ENCODE measurements at regions not wholly inside any gene's neighbourhood (a gene's known extent, or its start where the extent isn't known, plus 50 kb on each side); places are given as distances from the start of the nearest gene placed in this dataset.

DNA sequence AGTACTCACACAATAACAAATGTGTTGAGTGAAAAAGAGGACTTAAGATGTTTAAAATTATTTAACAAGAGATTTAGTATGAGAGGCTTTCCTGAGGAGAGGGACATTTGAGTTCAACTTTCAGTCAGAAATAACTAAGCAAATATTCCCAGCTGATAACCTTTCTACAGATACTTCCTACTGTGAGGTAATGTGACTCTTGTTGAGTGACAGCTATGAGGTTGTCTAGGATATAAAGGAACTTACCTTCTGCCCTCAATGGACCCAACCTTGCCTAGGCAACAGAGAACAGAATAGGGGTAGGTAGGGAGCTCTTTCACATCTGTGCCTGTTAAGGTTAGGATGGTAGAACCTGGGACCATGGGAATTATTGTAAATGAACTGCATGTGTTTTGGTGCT is 54.7 kb downstream of the GLUD2 start:
- no peak for DNase-seq (ENCODE audit: low read depth in 4 of 4, low spot score in 2 of 4)

DNA sequence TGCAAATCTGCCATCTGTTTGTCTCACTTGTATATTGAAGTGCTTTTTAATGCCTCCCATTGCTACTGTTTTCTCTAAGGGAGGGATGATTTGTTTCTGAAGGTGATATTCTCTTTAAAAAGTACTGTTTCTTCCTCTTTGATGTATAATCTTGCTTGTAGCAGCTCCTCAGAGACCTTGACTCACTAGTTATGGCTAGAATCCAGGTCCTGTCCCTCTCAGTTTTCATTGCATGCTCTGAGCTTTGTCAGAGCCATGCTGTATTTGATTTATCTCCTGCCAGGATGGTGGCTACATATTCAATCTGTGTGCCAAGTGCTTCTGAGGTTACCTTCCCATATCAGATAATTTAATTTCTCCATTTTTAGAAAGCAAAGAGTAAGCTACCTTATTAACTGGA is 56.0 kb downstream of the GLUD2 start:
- DNase-seq (ENCODE audit: low read depth in 4 of 4, low spot score in 2 of 4), result no peak

DNA sequence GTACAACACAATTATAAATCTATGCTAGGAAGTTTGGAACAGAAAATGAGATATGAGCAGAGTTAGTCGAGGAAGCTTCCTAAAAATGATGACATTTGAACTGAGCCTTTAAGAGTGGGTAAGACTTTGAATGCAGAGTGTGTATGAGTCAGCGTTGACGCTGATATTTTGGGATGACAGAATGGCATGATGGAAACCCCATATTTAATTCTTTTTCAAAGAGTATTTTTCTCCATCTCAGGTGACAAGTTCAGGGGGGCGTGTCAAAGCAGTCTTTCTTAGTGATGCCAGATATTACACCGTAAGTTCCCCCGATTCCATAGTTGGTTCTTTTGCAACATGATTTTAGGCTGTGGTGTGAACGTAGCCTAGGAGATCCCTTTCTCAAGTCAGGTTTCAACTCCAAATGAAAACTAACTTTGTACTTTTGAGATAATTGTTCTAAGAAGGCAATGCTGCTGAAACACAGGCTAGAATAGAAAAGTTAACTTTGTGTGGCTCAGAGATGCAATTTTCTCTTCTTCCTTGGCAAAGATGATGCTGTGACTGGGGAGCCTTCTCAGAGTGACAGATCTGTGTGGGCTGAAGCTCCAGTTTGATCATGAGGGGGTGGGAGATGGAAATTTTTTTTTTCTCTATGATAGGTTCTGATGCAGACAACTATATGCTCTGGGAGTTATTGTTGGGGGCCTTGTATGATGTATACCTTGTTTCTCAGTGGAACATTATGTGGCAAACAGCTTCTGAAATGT is 59.2 kb downstream of the GLUD2 start:
- DNase-seq (ENCODE audit: low read depth in 4 of 4, low spot score in 2 of 4), result no peak

DNA sequence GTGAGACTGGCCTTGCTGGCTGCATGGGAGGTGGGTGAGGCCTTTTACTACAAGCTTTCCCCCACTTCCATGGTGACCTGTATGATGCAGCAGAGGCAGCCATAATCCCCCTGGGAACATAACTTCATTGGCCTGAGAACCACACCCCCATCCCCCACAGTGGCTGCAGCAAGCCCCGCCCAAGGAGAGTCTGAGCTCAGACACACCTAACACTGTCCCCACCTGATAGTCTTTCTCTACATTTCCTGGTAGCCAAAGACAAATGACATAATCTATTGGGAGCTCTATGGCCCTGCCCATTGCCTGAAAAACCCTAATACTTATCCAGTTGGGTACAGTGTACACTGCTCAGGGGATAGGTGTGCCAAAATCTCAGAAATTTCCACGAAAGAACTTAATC is 62.6 kb downstream of the GLUD2 start:
- no peak for DNase-seq (ENCODE audit: low read depth in 4 of 4, low spot score in 2 of 4)

DNA sequence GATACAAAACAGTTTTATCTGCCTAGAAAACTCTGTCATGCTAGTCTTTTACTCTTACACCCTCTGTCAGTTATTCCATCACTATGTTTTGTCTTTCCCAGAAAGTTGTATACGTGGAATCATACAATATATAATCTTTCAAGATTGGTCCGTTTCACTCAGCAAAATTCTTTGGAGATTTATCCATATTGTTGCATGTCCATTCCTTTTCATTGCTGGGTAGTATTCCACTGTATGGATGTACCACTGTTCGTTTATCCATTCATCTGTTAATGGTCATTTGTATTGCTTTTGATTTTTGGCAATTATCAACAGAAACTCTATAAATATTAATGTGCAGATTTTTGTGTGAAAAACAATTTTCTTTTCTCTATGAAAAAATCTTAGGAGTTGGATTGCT is 63.1 kb downstream of the GLUD2 start:
- DNase-seq (ENCODE audit: low read depth in 4 of 4, low spot score in 2 of 4), result no peak

DNA sequence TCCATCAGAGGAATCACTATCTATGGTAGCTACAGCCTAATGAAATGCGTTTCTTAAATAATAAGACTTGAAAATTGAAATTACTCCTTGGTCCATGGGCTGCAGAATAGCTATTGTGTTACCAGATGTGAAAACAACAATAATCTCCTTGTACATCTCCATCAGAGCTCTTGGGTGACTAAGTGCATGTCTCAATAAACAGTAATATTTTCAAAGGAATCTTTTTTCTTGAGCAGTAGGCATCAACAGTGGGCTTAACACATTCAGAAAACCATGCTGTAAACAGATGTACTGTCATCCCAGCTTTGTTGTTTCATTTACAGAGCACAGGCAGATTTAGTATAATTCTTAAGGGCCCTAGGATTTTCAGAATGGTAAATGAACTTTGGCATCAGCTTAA is 67.3 kb downstream of the GLUD2 start:
- no peak for DNase-seq (ENCODE audit: low read depth in 4 of 4, low spot score in 2 of 4)

DNA sequence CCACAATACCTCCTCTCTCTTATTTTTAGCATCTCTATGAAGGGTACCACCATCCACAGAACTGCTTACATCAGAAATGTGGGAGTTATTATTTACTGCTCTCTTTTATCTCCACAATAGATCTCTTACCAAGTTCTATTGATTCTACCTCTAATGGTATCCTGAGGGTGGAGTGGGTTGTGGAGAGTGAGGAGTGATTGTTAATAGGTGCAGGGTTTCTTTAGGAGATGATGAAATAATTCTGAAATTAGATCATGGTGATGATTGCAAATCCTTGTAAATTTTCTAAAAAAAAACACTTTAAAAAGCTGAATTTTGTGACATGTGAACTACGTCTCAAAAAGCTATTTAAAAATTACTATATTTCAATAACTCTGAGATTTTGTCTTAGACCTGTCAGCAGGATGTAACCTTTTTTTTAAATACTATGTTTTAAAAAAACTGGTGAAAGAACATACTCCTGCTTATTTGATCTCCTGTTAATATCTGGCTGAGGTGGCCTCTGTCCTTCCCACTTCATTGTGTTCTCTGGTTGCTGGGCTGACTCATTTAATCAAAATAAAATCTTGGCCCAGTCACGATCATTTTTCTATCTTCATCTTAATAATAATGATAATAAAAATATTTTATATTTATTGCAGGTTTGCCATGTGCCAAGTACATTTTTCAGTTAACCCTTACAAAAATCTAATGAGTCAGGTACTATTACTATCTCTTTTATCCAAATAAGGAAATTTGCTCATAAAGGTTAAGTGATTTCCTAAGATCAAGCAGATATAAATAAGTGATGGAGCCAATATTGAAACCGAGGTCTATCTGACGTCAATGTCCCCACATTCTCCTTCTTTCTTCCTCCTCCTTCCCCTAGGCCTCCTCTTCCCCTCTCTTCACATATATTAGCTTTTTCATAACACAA is 73.5 kb downstream of the GLUD2 start:
- no peak for DNase-seq (ENCODE audit: low read depth in 4 of 4, low spot score in 2 of 4)

DNA sequence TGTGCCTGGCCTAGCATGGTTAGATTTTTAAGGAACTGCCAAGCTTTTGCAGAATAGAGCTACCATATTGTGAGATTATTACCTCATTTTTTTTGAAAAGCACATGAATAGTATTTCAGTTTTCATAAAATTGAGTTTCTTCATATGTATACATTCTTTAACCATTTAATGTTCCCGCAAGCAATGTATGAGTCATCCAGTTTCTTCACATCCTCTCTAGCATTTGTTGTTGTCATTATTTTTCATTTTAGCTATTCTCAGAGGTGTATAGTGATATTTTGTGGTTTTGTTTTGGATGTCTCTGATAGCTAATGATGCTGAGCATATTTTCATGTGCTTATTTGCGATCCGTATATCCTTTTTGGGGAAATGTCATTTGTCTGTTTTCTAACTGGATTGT is 74.9 kb downstream of the GLUD2 start:
- DNase-seq (ENCODE audit: low read depth in 4 of 4, low spot score in 2 of 4), result no peak

DNA sequence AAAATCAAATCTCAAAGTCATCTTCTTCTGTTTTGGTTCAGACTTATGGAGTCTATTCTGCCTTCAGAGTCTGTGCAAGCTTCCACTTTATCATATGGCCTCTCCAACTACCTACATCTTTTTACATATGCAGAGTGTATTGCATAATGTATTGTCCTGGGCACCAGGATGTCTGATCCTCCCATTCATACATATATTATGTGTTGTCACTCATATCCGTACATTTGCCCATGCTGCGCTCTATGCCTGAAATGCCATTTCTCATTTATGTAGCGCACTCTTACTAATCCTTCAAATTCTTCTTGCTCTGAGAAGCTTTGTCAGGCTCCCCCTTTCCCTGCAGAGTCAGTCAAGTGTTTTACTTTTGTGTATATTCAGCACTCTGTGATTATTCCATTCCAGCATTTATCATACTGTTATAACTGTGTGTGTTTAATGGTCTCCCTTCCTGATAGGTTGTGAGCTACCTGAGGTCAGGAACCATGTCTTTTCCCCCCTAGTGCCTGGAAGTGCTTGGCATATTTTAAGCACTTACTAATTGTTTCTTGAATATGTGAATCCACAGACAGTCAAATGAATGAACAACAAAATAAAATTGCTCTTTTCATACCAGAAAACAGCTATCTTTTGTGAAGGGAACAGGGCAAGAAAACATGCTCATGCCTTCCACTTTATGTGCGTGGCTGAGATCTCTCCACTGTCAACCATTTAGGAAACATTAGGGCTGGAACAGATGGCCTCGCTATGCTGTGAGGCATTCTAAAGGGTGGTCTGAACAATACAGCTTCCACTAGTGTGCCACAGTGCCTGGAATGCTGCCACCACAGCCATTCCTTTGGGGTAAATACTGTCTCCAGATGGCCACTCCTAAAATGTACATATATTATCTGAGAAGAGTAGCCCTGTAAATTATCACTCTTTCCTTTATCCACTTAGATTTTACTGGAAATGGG is 81.8 kb downstream of the GLUD2 start:
- DNase-seq (ENCODE audit: low read depth in 4 of 4, low spot score in 2 of 4), result no peak

DNA sequence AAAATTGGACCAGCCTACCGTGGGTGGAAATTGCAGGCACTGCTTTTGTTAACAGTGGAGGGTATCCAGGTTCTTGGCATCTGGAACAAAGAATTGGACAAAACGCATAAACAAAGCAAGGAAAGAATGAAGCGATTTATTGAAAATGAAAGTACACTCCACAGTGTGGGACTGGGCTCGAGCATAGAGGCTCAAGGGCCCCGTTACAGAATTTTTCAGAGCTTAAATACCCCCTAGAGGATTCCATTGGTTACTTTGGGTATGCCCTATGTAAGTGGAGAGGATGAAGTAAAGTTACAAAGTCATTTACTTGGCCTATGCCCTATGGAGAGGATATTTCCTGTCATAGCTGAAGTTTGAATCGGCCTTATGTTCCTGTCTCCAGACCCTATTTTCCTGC is 85.3 kb downstream of the GLUD2 start:
- DNase-seq (ENCODE audit: low read depth in 4 of 4, low spot score in 2 of 4), result no peak

DNA sequence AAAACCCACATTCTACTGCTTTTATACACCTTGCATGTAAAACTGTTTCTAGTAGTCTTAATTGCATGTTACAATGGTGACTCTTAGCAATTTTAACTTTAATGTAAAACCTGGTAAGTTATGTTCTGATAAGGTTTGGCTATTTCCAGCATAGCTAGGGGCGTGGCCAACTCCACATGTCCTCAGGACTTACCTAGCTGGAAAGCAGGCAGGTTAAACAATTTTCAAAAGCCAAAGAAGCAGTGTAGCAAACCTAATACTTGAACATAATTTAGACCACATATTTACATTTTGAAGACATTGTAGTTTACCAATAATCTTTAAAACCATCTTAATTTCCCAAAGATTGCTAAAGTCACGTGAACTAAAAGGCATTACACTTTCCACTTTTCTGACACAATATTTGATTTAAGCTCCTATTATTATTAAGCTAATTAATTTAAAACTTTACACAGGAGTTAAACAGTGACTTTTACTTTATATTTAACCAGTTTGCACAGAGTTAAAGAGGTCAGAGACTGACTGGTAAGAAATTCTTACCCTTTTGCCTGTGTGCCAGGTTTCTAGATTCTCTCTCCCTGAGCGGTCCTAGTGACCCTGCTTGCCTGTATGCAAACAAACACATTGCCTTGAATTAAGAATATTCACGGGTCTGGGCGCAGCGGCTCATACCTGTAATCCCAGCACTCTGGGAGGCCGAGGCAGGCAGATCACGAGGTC is 88.2 kb downstream of the GLUD2 start:
- DNase-seq (ENCODE audit: low read depth in 4 of 4, low spot score in 2 of 4), result no peak

DNA sequence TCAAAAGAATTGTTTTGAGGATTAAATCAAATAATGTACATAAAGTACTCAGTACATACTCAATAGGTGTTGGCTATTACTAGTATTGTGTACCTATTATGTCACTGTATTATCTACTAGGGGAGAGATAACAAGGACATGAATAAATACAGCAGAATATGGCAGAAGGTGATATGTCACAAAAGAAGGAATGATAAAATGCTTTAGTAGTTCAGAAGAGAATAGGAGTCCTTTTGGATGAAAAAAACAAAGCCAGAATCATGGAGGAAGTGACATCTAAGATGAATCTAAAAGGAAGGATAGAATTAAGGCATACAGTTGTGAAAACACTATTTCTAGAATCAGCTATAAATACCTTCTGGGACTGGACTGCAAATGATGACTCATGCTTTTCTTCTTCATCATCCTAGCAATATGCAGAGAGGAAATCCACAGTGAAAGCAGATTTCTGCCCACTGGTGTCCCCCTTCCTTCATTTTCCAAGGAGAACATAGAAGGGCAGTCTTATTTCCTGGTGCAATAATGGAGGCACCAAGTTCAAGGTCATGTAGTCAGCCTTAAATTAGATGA is 98.7 kb downstream of the GLUD2 start:
- DNase-seq (ENCODE audit: low read depth in 4 of 4, low spot score in 2 of 4), result no peak

DNA sequence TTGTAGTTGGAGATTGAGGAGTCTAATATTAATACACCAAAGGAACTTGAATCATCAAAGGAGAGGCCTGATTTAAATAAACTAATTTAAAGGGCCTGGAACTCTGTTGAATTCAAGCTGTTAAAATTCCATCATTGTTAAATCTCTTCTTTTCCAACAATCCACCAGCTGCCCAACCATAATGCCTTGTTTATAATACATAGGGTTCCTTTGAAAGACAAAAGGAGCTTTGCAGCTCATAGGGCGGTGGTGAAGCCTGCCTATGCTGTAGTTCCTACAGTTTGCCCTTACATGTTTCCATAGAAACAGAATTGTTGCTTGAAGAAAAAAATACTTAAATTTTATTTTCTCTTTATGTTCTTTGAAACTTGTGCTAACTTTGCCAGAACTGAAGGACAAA is 102.8 kb downstream of the GLUD2 start:
- DNase-seq (ENCODE audit: low read depth in 4 of 4, low spot score in 2 of 4), result no peak

DNA sequence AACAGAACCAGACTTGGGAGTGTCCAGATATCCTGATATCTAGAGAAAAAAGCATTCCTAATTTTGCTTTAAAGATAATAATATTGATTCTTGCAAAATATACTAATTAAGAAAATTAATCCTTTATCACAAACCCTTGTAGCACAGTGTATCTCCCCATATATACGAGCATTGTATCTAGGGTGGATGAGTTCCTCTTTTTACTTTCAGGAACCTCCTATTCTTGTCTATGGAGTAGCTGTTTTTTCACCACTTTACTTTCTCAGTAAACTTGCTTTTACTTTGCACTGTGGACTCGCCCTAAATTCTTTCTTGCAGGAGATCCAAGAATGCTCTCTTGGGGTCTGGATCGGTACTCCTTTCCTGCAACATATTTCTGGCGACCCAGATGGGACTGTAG is 103.9 kb downstream of the GLUD2 start:
- no peak for DNase-seq (ENCODE audit: low read depth in 4 of 4, low spot score in 2 of 4)

DNA sequence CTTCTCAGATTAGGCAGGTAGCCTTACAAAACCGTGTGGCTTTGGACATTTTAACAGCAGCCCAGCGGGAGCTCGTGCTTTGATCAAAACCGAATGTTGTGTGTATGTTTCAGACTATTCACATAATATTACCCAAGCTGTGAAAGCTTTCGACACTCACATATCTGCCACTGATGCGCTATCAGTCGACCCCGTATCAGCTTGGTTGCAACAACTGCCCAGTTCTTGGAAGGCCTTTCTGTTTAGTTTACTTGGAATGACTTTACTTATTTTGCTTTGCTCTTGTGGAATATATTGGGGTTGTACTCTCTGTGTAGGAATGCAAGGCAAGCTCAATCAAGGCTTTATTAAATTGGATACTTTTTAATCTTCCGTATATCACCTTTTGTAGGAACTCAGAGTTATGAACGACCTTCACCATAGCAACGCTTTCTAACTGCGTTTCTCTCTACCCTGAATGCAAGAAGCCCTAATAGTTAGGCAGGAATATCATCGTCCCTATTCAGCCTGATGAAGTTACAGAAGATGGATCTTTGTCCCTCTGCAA is 107.5 kb downstream of the GLUD2 start:
- no peak for DNase-seq (ENCODE audit: low read depth in 4 of 4, low spot score in 2 of 4)

DNA sequence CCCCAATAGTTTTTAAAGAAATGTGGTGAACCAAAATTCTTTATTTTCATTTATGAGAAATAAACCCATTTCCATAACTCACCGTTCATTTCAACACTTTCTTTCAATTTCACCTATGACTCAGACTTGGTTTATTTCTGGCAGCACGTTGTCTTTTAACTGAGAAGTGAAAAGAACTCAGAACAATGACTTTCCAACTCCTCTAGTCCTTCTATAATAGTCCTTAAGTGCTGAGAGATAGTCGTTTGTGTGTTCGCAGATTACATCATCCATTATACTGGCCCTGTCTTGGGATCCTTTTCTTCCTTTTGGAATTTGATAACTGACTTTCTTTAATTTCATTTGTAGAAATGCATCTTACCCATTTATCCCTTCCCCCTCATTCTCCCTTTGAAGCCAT is 113.6 kb downstream of the GLUD2 start:
- no peak for DNase-seq (ENCODE audit: low read depth in 4 of 4, low spot score in 2 of 4)

DNA sequence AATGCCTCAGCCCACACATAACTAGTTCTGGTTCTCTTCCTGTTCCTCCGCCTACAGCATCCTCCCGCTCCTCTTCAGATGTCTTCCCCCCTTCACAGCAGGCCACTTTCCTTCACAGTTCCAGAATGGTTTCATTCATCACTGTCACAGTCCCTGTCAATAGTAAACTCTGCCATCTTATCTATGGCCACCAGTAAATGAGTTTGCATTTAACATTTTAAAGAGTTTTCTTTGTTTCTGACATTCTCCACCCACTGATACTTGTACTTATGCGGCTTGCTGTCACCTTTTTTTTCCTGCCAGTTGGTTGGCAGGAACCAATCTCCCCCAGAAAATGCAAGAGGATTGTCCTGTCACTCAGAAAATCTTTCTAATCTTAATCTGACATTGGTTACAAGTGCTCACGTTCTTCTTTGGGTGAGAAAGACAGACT is 114.1 kb downstream of the GLUD2 start:
- DNase-seq (ENCODE audit: low read depth in 4 of 4, low spot score in 2 of 4), result no peak

DNA sequence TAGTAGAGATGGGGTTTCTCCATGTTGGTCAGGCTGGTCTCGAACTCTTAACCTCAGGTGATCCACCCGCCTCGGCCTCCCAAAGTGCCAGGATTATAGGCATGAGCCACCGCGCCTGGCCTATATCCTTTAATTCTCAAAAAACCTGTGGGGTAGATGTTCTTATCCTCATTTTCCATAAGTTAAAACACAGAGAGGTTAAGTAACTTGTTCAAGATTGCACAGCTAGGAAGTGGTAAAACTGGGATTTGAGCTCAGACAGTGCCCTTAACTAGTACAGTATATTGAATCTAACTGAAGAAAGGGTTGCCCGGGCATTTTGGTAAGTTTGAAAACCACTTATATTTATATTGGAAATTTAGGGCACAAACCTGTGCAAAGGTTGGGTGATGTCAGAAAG is 116.0 kb downstream of the GLUD2 start:
- no peak for DNase-seq (ENCODE audit: low read depth in 4 of 4, low spot score in 2 of 4)

DNA sequence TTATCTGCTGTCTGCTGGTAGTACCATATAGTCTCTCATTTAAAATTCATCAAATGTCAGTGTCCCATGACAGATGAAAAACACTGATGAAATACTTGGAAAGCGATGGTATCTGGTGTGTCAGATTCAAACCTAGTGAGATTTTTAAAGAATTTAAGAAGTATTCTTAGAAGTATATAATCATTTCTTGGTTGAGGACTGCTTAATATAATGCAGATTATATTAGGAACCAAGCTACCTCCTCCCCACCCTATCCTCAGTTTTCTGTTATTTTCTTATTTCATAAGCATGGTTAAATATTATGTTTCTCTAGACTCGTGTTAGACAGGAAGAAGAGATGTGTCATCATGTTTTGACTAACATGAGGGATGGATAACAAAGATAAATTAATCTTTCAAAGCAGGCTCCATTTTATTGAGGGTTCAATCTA is 118.5 kb downstream of the GLUD2 start:
- no peak for DNase-seq (ENCODE audit: low read depth in 4 of 4, low spot score in 2 of 4)

Measured in left renal cortex interstitium (tissue), 4 donors.